Suprapubic skin (tissue), 4 donors: ENCODE measurements at regions not wholly inside any gene's neighbourhood (a gene's known extent, or its start where the extent isn't known, plus 50 kb on each side); places are given as distances from the start of the nearest gene placed in this dataset.

ENCODE experiments used
- DNase-seq, 2 donors: peaks; one replicate each; pipeline ENCODE4 v3.0.0-alpha.2; 2019; ENCODE audit warnings: low spot score in 2 of 2
- H3K27ac ChIP-seq: fragments of 200-600 bp; sonication (generic); one replicate; pipeline ENCODE4 v1.5.1; 2019
- H3K27me3 ChIP-seq: fragments of 200-600 bp; sonication (generic); one replicate; pipeline ENCODE4 v1.5.1; 2019
- H3K36me3 ChIP-seq: fragments of 200-600 bp; sonication (generic); one replicate; pipeline ENCODE4 v1.5.1; 2019
- H3K4me1 ChIP-seq: fragments of 200-600 bp; sonication (generic); one replicate; pipeline ENCODE4 v1.5.1; 2019
- H3K4me3 ChIP-seq: fragments of 200-600 bp; sonication (generic); one replicate; pipeline ENCODE4 v1.5.1; 2019; ENCODE audit warnings: mild to moderate bottlenecking
- H3K9me3 ChIP-seq: fragments of 200-600 bp; sonication (generic); one replicate; pipeline ENCODE4 v1.5.1; 2019
- CTCF ChIP-seq, 2 donors: fragments of 200-600 bp in 1 of 2; fragments of 450-650 bp in 1 of 2; sonication (generic) in 1 of 2; IDR thresholded peaks; one replicate each; pipeline ENCODE4 v1.5.1; 2016 to 2019; ENCODE audit warnings: antibody characterized with exemption in 2 of 2, mild to moderate bottlenecking in 1 of 2, moderate library complexity in 1 of 2
- EP300 ChIP-seq: sonication (generic); formaldehyde crosslinking; IDR thresholded peaks from one replicate; pipeline ENCODE4 v1.6.1; 2017; ENCODE audit warnings: antibody characterized with exemption
- POLR2A ChIP-seq, 2 donors: fragments of 450-650 bp; IDR thresholded peaks; one replicate each; pipeline ENCODE4 v1.6.1; 2017; ENCODE audit warnings: antibody characterized with exemption in 2 of 2, mild to moderate bottlenecking in 2 of 2, moderate library complexity in 2 of 2
- POLR2AphosphoS5 ChIP-seq, 3 donors: sonication (generic); formaldehyde crosslinking; IDR thresholded peaks; one replicate each; pipeline ENCODE4 v1.6.1; 2017; ENCODE audit warnings: antibody characterized with exemption in 3 of 3
- WGBS: methylation state at CpG from one replicate; pipeline ENCODE4 v1.1.5; 2018; 5-methylcytosine and 5-hydroxymethylcytosine counted together

DNA sequence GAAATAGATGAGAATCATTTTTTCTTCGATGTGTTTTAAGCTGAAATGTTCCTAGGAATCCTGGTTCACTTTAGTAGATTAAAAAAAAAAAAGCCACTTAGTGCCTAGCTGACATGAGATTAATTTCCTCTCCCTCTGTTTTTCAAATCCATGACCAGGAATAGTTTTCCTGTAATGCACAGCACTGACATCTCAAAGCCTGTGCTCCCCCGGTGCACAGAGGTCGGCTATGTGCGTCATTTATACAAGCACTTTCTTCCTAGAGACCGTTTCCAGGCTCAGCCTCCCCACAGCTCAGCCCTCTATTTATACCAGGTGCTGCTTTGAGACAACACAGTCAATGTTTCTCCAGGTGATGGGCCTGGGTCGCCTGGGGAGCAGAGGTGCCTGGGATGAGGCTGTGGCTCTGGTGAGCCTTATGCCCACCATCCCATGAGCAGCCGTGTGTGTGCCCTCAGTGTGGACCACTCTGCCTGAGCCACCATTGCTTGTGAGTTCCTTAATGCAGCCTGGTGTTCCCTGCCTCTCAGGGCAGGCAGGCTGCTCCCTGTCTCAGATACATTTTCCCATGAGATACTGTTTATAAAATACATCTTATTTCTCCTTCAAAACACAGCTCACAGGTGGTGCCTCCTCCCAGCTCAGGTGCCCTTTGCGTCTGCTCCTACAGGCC is 515.7 kb upstream of the HS6ST1 start:
- H3K4me1 ChIP-seq: no peaks in the 10 kb centered on the region
- no peak overlapping the region for H3K27ac ChIP-seq
- DNase-seq: no peak
- no peaks in the 10 kb centered on the region for H3K36me3 ChIP-seq
- TF ChIP-seq CTCF (IDR thresholded peaks at IDR 0.05) (no peak), EP300 (no peak), POLR2AphosphoS5 (IDR thresholded peaks at IDR 0.05) (no peak)
- WGBS: 77% methylated on average over 8 of the region's 8 CpGs
- no peak overlapping the region for H3K4me3 ChIP-seq
- H3K9me3 ChIP-seq: no peaks in the 10 kb centered on the region
- no peaks in the 10 kb centered on the region for H3K27me3 ChIP-seq

DNA sequence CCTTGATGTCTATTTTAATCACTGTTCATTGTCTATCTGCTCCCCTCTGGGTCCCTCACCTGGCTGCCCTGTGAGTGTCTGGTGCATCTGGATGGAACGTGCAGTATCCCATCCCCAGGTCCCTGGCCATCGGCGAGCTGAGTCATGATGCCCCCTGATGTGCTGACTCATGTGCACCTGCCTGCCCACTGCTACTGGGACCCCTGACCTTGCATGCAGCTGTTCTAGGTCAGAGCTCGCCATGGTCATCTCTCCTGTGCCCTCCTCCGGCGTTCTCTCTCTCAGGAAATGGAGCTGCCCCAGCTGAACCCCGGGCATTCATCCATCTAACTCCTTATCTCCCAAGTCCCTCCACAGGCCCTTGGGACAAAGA is 516.2 kb upstream of the HS6ST1 start:
- 84% methylated on average over 7 of the region's 7 CpGs for WGBS
- no peak for DNase-seq
- no peaks in the 10 kb centered on the region for H3K4me1 ChIP-seq
- H3K4me3 ChIP-seq: no peak overlapping the region
- TF ChIP-seq POLR2A (IDR thresholded peaks at IDR 0.05) (no peak), POLR2AphosphoS5 (IDR thresholded peaks at IDR 0.05) (no peak), CTCF (IDR thresholded peaks at IDR 0.05) (no peak), EP300 (no peak)
- H3K27ac ChIP-seq: no peak overlapping the region
- H3K36me3 ChIP-seq: no peaks in the 10 kb centered on the region
- no peaks in the 10 kb centered on the region for H3K9me3 ChIP-seq
- no peaks in the 10 kb centered on the region for H3K27me3 ChIP-seq

GRCh38 chr2:128835342-128835855 is 516.7 kb upstream of the HS6ST1 start:
- Histone ChIP-seq H3K36me3 (no peaks in the 10 kb centered on the region), H3K4me3 (no peak overlapping the region), H3K27me3 (no peaks in the 10 kb centered on the region), H3K27ac (no peak overlapping the region), H3K9me3 (no peaks in the 10 kb centered on the region), H3K4me1 (no peaks in the 10 kb centered on the region)
- TF ChIP-seq POLR2A (IDR thresholded peaks at IDR 0.05) (no peak), POLR2AphosphoS5 (IDR thresholded peaks at IDR 0.05) (no peak), EP300 (no peak), CTCF (IDR thresholded peaks at IDR 0.05) (no peak)
- WGBS: 87% methylated on average over 10 of the region's 10 CpGs
- DNase-seq: no peak

DNA sequence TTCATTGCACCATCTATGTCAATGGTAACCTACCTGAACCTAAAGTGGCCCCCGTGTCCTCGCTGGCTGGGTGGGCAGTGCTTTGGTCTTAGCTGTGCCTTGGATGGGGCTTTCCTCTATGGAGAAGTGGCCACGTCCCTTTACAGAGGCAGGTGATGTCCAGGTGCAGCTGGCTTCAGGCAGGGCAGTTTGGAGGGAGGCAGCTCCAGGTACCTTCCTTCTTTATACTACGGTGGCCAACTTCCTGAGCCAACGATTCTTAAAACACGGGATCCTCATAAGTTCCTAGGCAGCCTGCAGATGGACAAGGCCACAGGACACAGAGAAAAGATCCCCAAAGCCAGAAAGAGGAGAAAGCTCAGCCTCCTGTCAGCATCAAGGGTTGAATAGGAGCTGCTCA is 517.3 kb upstream of the HS6ST1 start:
- WGBS: 88% methylated on average over 6 of the region's 6 CpGs
- Histone ChIP-seq H3K27me3 (no peaks in the 10 kb centered on the region), H3K4me1 (no peaks in the 10 kb centered on the region), H3K36me3 (no peaks in the 10 kb centered on the region), H3K27ac (no peak overlapping the region), H3K4me3 (no peak overlapping the region), H3K9me3 (no peaks in the 10 kb centered on the region)
- no peak for DNase-seq
- no peak for TF ChIP-seq POLR2AphosphoS5 (IDR thresholded peaks at IDR 0.05)
- no peak for TF ChIP-seq EP300
- TF ChIP-seq POLR2A (IDR thresholded peaks at IDR 0.05): no peak
- TF ChIP-seq CTCF (IDR thresholded peaks at IDR 0.05): no peak

DNA sequence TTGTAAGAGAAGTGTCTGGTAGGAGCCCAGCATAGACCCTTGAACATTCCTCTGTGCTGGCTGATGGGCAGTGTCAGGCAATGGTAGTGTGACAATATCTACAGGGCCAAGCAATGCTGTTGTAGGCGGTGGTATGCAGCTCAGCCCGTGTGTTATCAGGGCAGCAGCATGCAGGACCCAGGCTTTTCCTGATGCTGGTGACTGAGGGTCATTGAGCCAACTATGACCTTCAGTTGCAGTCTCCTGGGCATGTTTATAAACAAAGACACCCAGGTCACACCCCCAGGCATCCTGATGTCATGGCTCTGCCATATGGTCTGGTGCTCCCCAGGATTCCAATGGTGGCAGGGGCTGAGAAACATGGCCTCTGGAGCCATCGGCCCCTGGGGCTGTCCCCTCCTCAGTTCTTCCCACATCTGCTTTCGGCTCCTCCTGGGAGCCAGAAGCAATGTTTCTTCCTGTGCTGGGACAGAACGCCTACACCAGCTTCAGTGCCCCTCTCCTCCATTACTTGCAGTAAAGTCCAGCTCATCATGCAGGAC is 518.0 kb upstream of the HS6ST1 start:
- H3K27ac ChIP-seq: no peak overlapping the region
- H3K4me3 ChIP-seq: no peak overlapping the region
- TF ChIP-seq POLR2A (IDR thresholded peaks at IDR 0.05) (no peak), POLR2AphosphoS5 (IDR thresholded peaks at IDR 0.05) (no peak), EP300 (no peak), CTCF (IDR thresholded peaks at IDR 0.05) (no peak)
- DNase-seq: no peak
- H3K27me3 ChIP-seq: no peaks in the 10 kb centered on the region
- H3K4me1 ChIP-seq: no peaks in the 10 kb centered on the region
- H3K36me3 ChIP-seq: no peaks in the 10 kb centered on the region
- H3K9me3 ChIP-seq: no peaks in the 10 kb centered on the region
- 100% methylated on average over 1 of the region's 5 CpGs for WGBS
